MCF 10A (cell line): ENCODE measurements at regions not wholly inside any gene's neighbourhood (a gene's known extent, or its start where the extent isn't known, plus 50 kb on each side); places are given as distances from the start of the nearest gene placed in this dataset.

Experiments used
- BruUV-seq: library from RNA; stranded (reverse); fragments of 400-500 nt; replicated peaks from 2 replicates; lab custom pipeline; 2021; lab: Mats Ljungman, UMichigan
- CTCF ChIA-PET: fragments of 300-600 bp; sonication (Branson Sonifier 250); formaldehyde crosslinking; extraction: SDS; loops from one replicate; lab custom pipeline; 2021; ENCODE audit warnings: antibody characterized with exemption, inconsistent platforms; lab: Yijun Ruan, JAX
- POLR2A ChIA-PET: fragments of 300-600, 350-650 bp; sonication (Branson Sonifier 250); formaldehyde crosslinking; extraction: SDS; loops from one replicate; lab custom pipeline; 2020; ENCODE audit warnings: antibody characterized with exemption, inconsistent platforms; lab: Yijun Ruan, JAX
- DNase-seq: peaks from one replicate; pipeline ENCODE4 v3.0.0-alpha.2; 2018; ENCODE audit not compliant: unreplicated experiment
- H3K27ac Mint-ChIP-seq: one replicate; pipeline ENCODE4 v1.8.0; 2022; ENCODE audit warnings: mild to moderate bottlenecking, low read depth, mixed read lengths; ENCODE audit not compliant: unreplicated experiment
- H3K27me3 Mint-ChIP-seq: one replicate; pipeline ENCODE4 v1.8.0; 2022; ENCODE audit warnings: mixed read lengths; ENCODE audit not compliant: insufficient read depth, unreplicated experiment
- H3K36me3 Mint-ChIP-seq: one replicate; pipeline ENCODE4 v1.8.0; 2022; ENCODE audit warnings: mild to moderate bottlenecking, moderate library complexity, mixed read lengths; ENCODE audit not compliant: insufficient read depth, unreplicated experiment
- H3K4me1 Mint-ChIP-seq: one replicate; pipeline ENCODE4 v1.8.0; 2022; ENCODE audit warnings: mixed read lengths; ENCODE audit not compliant: insufficient read depth, unreplicated experiment
- H3K4me3 Mint-ChIP-seq: one replicate; pipeline ENCODE4 v1.8.0; 2022; ENCODE audit warnings: mild to moderate bottlenecking, moderate library complexity, mixed read lengths; ENCODE audit not compliant: unreplicated experiment
- H3K9me3 Mint-ChIP-seq: one replicate; pipeline ENCODE4 v1.8.0; 2022; ENCODE audit warnings: mixed read lengths; ENCODE audit not compliant: unreplicated experiment
- CTCF ChIP-seq: fragments of 200-600 bp; IDR thresholded peaks from one replicate; pipeline ENCODE4 v1.8.0; 2022; ENCODE audit warnings: antibody characterized with exemption, mild to moderate bottlenecking; ENCODE audit not compliant: unreplicated experiment
- intact Hi-C: fragments of 100-400 bp; cut with micrococcal nuclease; formaldehyde crosslinking; loops from 2 replicates; pipeline ENCODE4 v1.14.1; 2022

GRCh38 chr3:191973820-191974219 is 512.9 kb downstream of the PYDC2 start:
- no peak for DNase-seq
- no TSS peak for BruUV-seq

GRCh38 chr3:191975936-191976335 is 515.0 kb downstream of the PYDC2 start:
- intact Hi-C loops: no loop called here
- Mint-ChIP-seq H3K4me1 (no peaks in the 10 kb centered on the region), H3K27ac (no peak overlapping the region), H3K36me3 (no peaks in the 10 kb centered on the region), H3K4me3 (no peak overlapping the region), H3K9me3 (no peaks in the 10 kb centered on the region), H3K27me3 (no peaks in the 10 kb centered on the region)
- BruUV-seq: no TSS peak
- no peak for DNase-seq
- ChIA-PET POLR2A (no interaction called here), CTCF (interaction anchor here (1.0 kb wide), 1 partner anchor 19 kb away, joined by 4 read pairs; no protein-coding TSS in a partner anchor)
- no peak for TF ChIP-seq CTCF

More at GRCh38 chr3:191973820-191974219, 512.9 kb downstream of the PYDC2 start:
- CTCF ChIA-PET: no interaction called here
- Mint-ChIP-seq H3K4me3 (no peak overlapping the region), H3K36me3 (no peaks in the 10 kb centered on the region), H3K4me1 (no peaks in the 10 kb centered on the region), H3K27me3 (no peaks in the 10 kb centered on the region), H3K9me3 (no peaks in the 10 kb centered on the region), H3K27ac (no peak overlapping the region)
- TF ChIP-seq CTCF: no peak
- POLR2A ChIA-PET: interaction anchor here (0.6 to 0.9 kb wide), 2 partner anchors 14 to 862 kb away, joined by 3 read pairs; no protein-coding TSS in a partner anchor
- intact Hi-C loops: no loop called here

- Mint-ChIP-seq H3K9me3 (no peaks in the 10 kb centered on the region), H3K4me3 (no peak overlapping the region), H3K27me3 (no peaks in the 10 kb centered on the region), H3K4me1 (peaks cover under 1% of the 10 kb centered on the region), H3K36me3 (no peaks in the 10 kb centered on the region), H3K27ac (no peak overlapping the region)
- intact Hi-C loops: no loop called here
- CTCF ChIA-PET: no interaction called here
- no peak for TF ChIP-seq CTCF
- BruUV-seq: no TSS peak
- POLR2A ChIA-PET: no interaction called here
- DNase-seq: no peak
These were observed 519.5 kb downstream of the PYDC2 start for GRCh38 chr3:191980443-191980842.

GRCh38 chr3:191982481-191982880 is 521.5 kb downstream of the PYDC2 start:
- DNase-seq: no peak

More at GRCh38 chr3:191982481-191982880, 521.5 kb downstream of the PYDC2 start:
- H3K27ac Mint-ChIP-seq: no peak overlapping the region
- ChIA-PET POLR2A (no interaction called here), CTCF (interaction anchor here (0.5 kb wide), 1 partner anchor 461 kb away, joined by 3 read pairs; no protein-coding TSS in a partner anchor)
- intact Hi-C loops: no loop called here
- H3K4me3 Mint-ChIP-seq: no peak overlapping the region
- H3K27me3 Mint-ChIP-seq: no peaks in the 10 kb centered on the region
- BruUV-seq: no TSS peak
- H3K4me1 Mint-ChIP-seq: peaks cover 6% of the 10 kb centered on the region
- no peaks in the 10 kb centered on the region for H3K9me3 Mint-ChIP-seq
- no peaks in the 10 kb centered on the region for H3K36me3 Mint-ChIP-seq
- TF ChIP-seq CTCF: no peak
